MM.1S (cell line): ENCODE measurements at regions not wholly inside any gene's neighbourhood (a gene's known extent, or its start where the extent isn't known, plus 50 kb on each side); places are given as distances from the start of the nearest gene placed in this dataset.

ENCODE experiments used
- DNase-seq: peaks from one replicate; pipeline ENCODE4 v3.0.0-alpha.2; 2015
- H2AFZ ChIP-seq: fragments of 300-600 bp; sonication (generic); 2 replicates; pipeline ENCODE4 v1.6.0; 2016; ENCODE audit warnings: antibody characterized with exemption, low read length
- H3F3A ChIP-seq: fragments of 300-600 bp; sonication (generic); 2 replicates; pipeline ENCODE4 v1.6.1; 2016; ENCODE audit warnings: mild to moderate bottlenecking, antibody characterized with exemption, low read length, moderate library complexity, mixed read lengths; ENCODE audit not compliant: insufficient read depth
- H3K27ac ChIP-seq: fragments of 300-600 bp; sonication (generic); 2 replicates; pipeline ENCODE4 v1.5.1; 2016; ENCODE audit warnings: mild to moderate bottlenecking, low read length
- H3K27me3 ChIP-seq: fragments of 300-600 bp; sonication (generic); replicated peaks from 2 replicates; pipeline ENCODE4 v1.6.0; 2016; ENCODE audit warnings: low read length; ENCODE audit not compliant: insufficient read depth
- H3K36me3 ChIP-seq: fragments of 300-600 bp; sonication (generic); replicated peaks from 2 replicates; pipeline ENCODE4 v1.6.1; 2016; ENCODE audit warnings: mild to moderate bottlenecking, low read length, mixed read lengths; ENCODE audit not compliant: insufficient read depth
- H3K4me1 ChIP-seq: fragments of 300-600 bp; sonication (generic); 2 replicates; pipeline ENCODE4 v1.6.1; 2016; ENCODE audit warnings: low read length, mixed read lengths
- H3K4me2 ChIP-seq: fragments of 300-600 bp; sonication (generic); 2 replicates; pipeline ENCODE4 v1.6.0; 2016; ENCODE audit warnings: low read depth, low read length
- H3K4me3 ChIP-seq: fragments of 300-600 bp; sonication (generic); 2 replicates; pipeline ENCODE4 v1.5.1; 2016; ENCODE audit warnings: low read length, mixed read lengths
- H3K79me2 ChIP-seq: fragments of 300-600 bp; sonication (generic); 2 replicates; pipeline ENCODE4 v1.6.1; 2016; ENCODE audit warnings: mixed run types, low read length, mixed read lengths
- H3K9ac ChIP-seq: fragments of 300-600 bp; sonication (generic); 2 replicates; pipeline ENCODE4 v1.6.1; 2016; ENCODE audit warnings: low read length, mixed read lengths
- H3K9me2 ChIP-seq: fragments of 300-600 bp; sonication (generic); replicated peaks from 2 replicates; pipeline ENCODE4 v1.6.1; 2016; ENCODE audit warnings: mild to moderate bottlenecking, low read length, mixed read lengths; ENCODE audit not compliant: insufficient read depth
- H3K9me3 ChIP-seq: fragments of 300-600 bp; sonication (generic); replicated peaks from 2 replicates; pipeline ENCODE4 v1.6.1; 2016; ENCODE audit warnings: mild to moderate bottlenecking, low read length, mixed read lengths; ENCODE audit not compliant: insufficient read depth
- H4K20me1 ChIP-seq: fragments of 300-600 bp; sonication (generic); 2 replicates; pipeline ENCODE4 v1.6.1; 2016; ENCODE audit warnings: mild to moderate bottlenecking, low read length, moderate library complexity, mixed read lengths; ENCODE audit not compliant: insufficient read depth
- CTCF ChIP-seq: fragments of 300-600 bp; sonication (generic); IDR thresholded peaks from 2 replicates; pipeline ENCODE4 v1.5.1; 2016; ENCODE audit warnings: antibody characterized with exemption, low read length, mixed read lengths
- EZH2 ChIP-seq: fragments of 300-600 bp; sonication (generic); optimal IDR thresholded peaks from 2 replicates; pipeline ENCODE3; 2017; ENCODE audit warnings: low read depth, mild to moderate bottlenecking, antibody characterized with exemption, low read length, mixed read lengths
- EZH2phosphoT487 ChIP-seq: fragments of 300-600 bp; sonication (generic); IDR thresholded peaks from 2 replicates; pipeline ENCODE4 v1.6.1; 2018; ENCODE audit warnings: antibody characterized with exemption, low read length

GRCh38 chr12:4829793-4830162 lies 79.9 kb upstream of the KCNA1 start:
- Histone ChIP-seq H4K20me1 (no peaks in the 10 kb centered on the region), H3K36me3 (no peaks in the 10 kb centered on the region), H3K9me2 (no peaks in the 10 kb centered on the region), H3K27ac (peak overlapping the region; percentile 25; the same call in 1 of the 2 replicates), H3K27me3 (no peaks in the 10 kb centered on the region), H3K4me1 (peaks cover 27% of the 10 kb centered on the region), H3K9me3 (no peaks in the 10 kb centered on the region), H2AFZ (peak overlapping the region; percentile 68), H3K4me3 (peak overlapping the region; percentile 23; the same call in 1 of the 2 replicates), H3K9ac (no peak overlapping the region), H3K4me2 (peak overlapping the region; percentile 57), H3F3A (no peaks in the 10 kb centered on the region), H3K79me2 (no peaks in the 10 kb centered on the region)
- no peak for DNase-seq
- no peak for TF ChIP-seq EZH2phosphoT487
- TF ChIP-seq CTCF: no peak
- TF ChIP-seq EZH2: no peak

GRCh38 chr12:4830556-4831210 lies 79.0 kb upstream of the KCNA1 start:
- Histone ChIP-seq H3K4me3 (peak overlapping the region; percentile 23; the same call in 1 of the 2 replicates), H3K4me1 (peaks cover 18% of the 10 kb centered on the region), H3F3A (no peaks in the 10 kb centered on the region), H3K4me2 (peak overlapping the region; percentile 57; the same call in 1 of the 2 replicates), H3K79me2 (no peaks in the 10 kb centered on the region), H3K27ac (no peak overlapping the region), H2AFZ (no peak overlapping the region; the same call in 1 of the 2 replicates), H3K9me2 (no peaks in the 10 kb centered on the region), H3K9me3 (no peaks in the 10 kb centered on the region), H3K27me3 (no peaks in the 10 kb centered on the region), H3K36me3 (no peaks in the 10 kb centered on the region), H3K9ac (no peak overlapping the region), H4K20me1 (no peaks in the 10 kb centered on the region)
- TF ChIP-seq EZH2phosphoT487: no peak
- TF ChIP-seq EZH2: no peak
- TF ChIP-seq CTCF: no peak
- DNase-seq: no peak

GRCh38 chr12:4833053-4833452 lies 76.7 kb upstream of the KCNA1 start:
- H3K9me3 ChIP-seq: no peaks in the 10 kb centered on the region
- H3F3A ChIP-seq: no peaks in the 10 kb centered on the region
- 0 out of 2 replicates have a peak overlapping the region, but pooled peaks have one; percentile 4 for H2AFZ ChIP-seq
- no peak for DNase-seq
- TF ChIP-seq EZH2phosphoT487 (no peak), EZH2 (no peak), CTCF (no peak)
- H3K9ac ChIP-seq: no peak overlapping the region
- H3K4me1 ChIP-seq: peaks cover 14% of the 10 kb centered on the region
- no peak overlapping the region for H3K4me2 ChIP-seq
- no peaks in the 10 kb centered on the region for H3K36me3 ChIP-seq
- H3K9me2 ChIP-seq: no peaks in the 10 kb centered on the region
- no peaks in the 10 kb centered on the region for H3K27me3 ChIP-seq
- no peaks in the 10 kb centered on the region for H4K20me1 ChIP-seq
- no peak overlapping the region for H3K27ac ChIP-seq
- H3K4me3 ChIP-seq: no peak overlapping the region
- no peaks in the 10 kb centered on the region for H3K79me2 ChIP-seq
